Eye (tissue), 1 donor: ENCODE measurements at regions not wholly inside any gene's neighbourhood (a gene's known extent, or its start where the extent isn't known, plus 50 kb on each side); places are given as distances from the start of the nearest gene placed in this dataset.
"Not testable (repeated sequence)": the region's sequence is repeated elsewhere in the genome, so short reads cannot be mapped to it uniquely, and the experiment has no call there.

ENCODE experiments used
- DNase-seq: peaks from one replicate; pipeline ENCODE4 v3.0.0-alpha.2; 2015

DNA sequence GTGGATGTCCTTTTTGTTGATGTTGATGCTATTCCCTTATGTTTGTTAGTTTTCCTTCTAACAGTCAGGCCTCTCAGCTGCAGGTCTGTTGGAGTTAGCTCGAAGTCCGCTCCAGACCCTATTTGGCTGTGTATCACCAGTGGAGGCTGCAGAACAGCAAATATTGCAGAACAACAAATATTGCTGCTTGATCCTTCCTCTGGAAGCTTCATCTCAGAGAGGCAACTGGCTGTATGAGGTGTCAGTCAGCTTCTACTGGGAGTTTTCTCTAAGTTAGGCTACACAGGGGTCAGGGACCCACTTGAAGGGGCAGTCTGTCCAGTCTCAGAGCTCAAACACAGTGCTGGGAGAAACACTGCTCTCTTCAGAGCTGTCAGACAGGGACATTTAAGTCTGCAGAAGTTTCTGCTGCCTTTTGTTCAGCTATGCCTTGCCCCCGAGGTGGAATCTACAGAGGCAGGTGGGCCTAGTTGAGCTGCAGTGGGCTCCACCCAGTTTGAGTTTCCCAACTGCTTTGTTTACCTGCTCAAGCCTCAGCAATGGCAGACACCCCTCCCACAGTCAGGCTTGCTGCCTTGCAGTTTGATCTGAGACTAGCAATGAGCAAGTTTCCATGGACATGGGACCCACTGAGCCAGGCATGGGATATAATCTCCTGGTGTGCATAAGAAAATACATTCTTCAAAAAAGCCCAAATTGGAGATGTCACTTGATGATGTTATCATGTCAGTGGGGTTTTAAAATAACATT, 99.5 kb downstream of the KDM5D start:
- DNase-seq: no peak

DNA sequence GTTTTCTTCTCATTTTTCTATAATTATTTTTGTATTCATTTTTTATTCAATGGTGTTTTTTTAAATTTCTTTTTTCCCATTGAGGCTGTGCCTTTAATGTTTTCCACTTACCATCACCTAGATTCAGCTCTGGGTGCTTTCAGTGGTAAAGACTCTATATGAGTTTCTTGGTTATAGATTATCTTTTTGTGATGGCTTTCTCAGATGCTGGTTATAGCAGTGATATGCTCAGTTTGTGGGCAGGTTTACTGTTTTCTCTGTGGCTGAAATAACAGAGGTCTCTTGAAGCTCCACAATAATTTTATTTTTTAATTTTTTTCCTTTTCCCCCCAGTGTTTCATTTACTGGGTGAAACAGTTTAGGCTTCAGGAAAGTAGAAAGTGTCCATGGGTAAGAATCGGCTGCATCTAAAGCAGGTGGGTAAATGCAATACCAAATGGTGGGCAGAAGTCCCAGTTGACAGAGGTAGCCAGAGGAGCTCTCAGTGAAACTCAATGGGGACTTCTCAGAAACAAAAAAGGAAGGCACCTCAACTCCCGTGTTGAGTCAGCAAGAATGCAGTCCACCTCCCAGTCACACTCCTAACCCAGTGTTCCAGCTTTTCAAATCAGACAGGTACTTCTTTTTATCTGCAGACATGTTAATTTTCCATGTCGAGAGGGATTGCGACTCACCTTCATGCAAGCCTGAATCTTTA, 106.7 kb downstream of the KDM5D start:
- DNase-seq: no peak

GRCh38 chrY:19628926-19629325, 115.6 kb downstream of the KDM5D start:
- no peak for DNase-seq

DNA sequence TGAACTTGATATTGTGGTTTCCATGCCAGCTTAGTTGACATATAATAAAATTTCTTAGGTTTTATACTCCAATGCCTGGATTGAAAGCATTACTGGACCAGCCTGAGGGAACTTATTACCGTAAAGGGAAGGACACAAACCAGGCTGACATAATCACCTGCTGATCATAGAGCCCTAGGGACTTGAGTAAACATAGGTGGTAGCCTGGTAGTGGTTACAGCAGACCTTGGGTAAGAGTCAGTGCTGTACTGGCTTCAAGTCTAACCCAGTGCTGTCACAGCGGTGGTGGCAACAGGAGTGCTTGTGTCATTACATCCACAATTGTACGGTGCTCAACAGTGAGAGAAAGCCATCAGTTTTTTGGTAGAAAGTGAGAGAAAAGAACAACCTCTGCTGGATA, 122.1 kb downstream of the KDM5D start:
- DNase-seq: no peak

GRCh38 chrY:19621756-19622155, 122.8 kb downstream of the KDM5D start:
- no peak for DNase-seq

DNA sequence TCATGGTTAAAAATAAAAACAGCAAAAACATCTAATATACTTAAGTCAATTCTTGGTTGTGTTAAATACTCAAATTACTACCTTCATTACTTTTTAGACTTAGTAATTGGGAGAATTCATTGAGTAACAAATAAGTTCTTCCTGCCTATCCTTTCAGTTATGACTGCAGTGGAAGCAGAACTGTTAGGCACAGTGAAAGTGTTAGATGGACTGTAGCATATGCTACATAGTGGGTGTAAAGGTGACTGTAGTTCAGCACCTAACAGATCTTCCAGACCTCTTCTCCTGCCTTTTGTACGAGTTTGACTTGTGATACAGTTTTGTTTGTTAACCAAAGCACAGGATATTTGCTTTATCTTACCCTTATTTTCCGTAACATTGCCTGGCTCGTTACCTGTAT, 143.4 kb downstream of the KDM5D start:
- DNase-seq: no peak

- no peak for DNase-seq
Observed at GRCh38 chrY:19600711-19601110, 143.8 kb downstream of the KDM5D start.

GRCh38 chrY:19590235-19590634, 154.3 kb downstream of the KDM5D start:
- no peak for DNase-seq

DNA sequence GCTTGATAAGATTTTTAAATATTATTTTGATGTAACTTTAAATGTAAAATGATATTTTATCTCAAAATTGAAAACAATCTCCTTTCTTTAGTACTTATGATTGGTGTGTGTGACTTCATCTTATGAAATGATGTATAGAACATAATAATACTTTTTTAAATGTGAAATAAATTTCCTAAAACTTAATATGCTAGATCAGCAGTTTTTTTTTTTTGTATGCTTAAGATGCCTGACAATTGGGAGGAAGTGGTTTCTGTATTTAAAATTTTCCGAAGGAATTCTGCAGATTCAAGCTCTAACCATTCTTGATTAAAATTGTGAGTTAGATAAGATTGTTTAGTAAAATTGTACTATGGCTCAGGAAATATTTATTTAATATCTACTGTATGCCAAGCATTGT, 154.9 kb downstream of the KDM5D start:
- no peak for DNase-seq

- no peak for DNase-seq
Observed at GRCh38 chrY:19587311-19587710, 157.2 kb downstream of the KDM5D start.

DNA sequence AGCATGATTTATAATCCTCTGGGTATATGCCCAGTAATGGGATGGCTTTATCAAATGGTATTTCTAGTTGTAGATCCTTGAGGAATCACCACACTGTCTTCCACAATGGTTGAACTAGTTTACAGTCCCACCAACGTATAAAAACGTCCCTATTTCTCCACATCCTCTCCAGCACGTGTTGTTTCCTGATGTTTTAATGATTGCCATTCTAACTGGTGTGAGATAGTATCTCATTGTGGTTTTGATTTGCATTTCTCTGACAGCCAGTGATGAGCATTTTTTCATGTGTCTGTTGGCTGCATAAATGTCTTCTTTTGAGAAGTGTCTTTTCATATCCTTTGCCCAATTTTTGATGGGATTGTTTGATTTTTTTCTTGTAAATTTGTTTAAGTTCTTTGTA, 163.5 kb downstream of the KDM5D start:
- not testable (repeated sequence) for DNase-seq

DNA sequence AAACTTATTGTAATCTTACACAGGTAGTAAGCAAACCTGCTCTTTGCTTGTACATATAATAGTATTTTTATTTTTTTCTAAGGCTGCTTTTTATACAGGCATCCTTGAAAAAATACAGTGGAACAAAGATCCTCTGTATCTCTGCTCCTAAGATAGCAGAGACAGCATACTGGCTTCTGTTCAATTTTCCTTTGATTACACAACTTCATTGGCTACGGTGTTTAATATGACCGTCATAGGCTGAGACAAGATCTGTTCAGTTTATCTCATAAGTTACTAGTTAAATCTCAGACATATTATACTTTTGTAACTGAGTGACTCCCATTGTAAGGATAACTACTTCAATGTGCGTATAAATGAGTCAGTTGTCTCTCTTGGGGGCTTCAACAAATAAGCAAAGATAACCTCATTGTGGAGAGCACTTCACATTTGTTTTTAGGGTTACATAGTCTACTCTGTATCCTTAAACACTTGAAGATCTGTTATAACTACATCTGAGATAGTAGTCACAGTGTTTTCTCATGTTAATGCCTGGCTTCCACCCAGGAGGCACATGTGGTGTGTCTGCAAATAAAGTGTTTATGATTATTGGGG, 166.1 kb downstream of the KDM5D start:
- DNase-seq: no peak

GRCh38 chrY:19577250-19577649, 167.3 kb downstream of the KDM5D start:
- no peak for DNase-seq

- no peak for DNase-seq
Observed at GRCh38 chrY:19574939-19575338, 169.6 kb downstream of the KDM5D start.

- no peak for DNase-seq
Observed at GRCh38 chrY:19573646-19574045, 170.9 kb downstream of the KDM5D start.

- no peak for DNase-seq
Observed at GRCh38 chrY:19570999-19571398, 173.5 kb downstream of the KDM5D start.

- DNase-seq: peak; percentile 57
Observed at GRCh38 chrY:19567943-19568342, 176.6 kb downstream of the KDM5D start.

- peak; percentile 93 for DNase-seq
Observed at GRCh38 chrY:19567051-19567921, 177.2 kb downstream of the KDM5D start.

DNA sequence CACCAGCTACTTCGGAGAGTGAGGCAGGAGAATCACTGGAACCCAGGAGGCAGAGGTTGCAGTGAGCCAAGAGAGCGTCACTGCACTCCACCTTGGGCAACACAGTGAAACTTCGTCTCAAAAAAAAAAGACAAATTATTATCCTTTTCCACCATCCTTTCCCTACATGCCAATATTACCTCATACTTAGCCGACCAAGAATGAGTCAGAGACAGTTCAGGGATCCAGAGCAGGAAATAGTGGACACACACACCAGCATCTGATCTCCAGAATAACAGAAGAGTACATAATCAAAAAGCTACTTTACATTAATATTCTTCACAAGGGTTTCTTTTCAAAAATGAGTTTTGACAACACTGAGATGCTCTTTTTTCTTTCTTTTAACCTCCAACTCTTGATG, 185.4 kb downstream of the KDM5D start:
- DNase-seq: no peak

DNA sequence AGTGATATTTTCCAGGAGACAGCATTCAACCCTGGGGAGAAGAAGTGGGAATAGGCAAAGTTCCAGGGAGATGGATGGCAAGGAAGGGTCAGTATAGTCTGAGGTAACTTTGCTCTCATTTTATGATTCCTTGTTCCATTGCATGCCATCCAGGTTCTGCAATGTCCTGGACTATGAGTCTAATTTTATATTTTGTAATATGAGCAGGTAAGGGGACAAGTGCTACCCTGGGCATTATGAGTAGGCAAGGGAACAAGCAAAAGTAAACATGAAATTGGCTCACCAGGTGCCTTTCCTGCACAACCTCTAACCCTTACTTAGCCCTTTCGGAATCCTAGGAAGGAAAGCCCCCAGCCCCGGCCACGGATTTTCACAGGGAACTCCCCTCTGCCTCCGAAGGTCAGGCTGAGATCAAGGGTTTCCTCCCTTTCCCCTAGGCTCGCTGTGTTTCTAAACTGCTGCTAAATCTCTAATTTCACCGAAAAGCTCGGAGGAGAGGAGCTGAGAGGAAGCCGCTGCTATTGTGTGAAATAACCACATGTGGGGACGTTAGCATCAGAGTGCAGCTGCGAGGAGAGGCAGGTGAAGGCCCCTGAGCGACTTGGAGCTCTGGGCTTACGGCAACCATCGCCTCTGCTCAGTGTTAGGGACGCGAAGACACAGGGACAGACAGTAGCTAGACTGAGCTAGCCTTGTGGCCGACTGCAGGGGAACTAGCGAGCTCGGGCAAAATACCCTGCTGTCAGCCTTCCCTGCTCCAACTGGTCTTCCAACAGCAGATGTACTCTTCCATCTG, 194.7 kb downstream of the KDM5D start:
- no peak for DNase-seq

DNA sequence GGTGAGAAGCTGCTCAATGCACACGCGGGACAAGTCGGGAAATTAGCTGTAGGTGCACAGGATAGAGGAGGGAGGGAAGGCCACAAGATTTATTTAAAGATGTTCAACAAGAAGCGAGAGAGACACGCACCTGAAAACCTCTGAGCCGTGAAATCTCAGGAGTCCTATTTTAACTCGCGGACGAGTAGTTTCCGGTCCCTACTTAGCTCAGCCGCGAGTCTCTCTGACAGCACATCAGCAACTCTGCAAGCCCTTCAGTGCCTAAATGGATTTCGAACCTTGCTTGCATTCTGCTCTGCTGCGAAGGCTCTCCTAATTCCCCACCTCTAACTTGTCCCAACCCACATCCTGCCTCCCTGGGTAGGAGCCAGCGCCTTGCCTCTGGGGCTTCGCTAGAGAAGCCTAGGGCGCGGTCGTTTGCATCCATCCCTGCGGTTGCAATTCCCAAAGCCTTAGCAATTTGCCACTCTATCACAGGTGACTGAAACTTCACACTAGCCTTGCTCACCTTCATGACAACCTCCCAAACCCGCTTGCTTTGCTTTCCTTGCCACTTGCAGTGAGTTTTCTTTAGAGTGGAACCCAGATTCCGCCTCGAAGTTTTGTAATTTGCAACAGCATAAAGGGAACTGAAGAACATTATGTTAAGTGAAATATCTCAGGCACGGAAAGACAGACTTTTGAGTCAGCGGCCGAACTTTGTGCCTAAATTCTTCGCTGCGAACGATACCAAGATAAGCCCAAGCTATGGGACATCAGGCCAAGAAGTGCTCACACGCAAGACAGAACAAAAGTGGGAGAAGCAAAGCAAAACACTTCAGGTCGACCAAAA, 202.8 kb downstream of the KDM5D start:
- no peak for DNase-seq
